OCI-LY1 (cell line): ENCODE measurements at regions not wholly inside any gene's neighbourhood (a gene's known extent, or its start where the extent isn't known, plus 50 kb on each side); places are given as distances from the start of the nearest gene placed in this dataset.

Experiments used
- H2AFZ ChIP-seq: fragments of 200-600 bp; sonication (generic), shearing (Covaris generic); 2 replicates; pipeline ENCODE4 v1.6.0; 2014; ENCODE audit warnings: antibody characterized with exemption, mild to moderate bottlenecking, low read length
- H3F3A ChIP-seq: fragments of 200-600 bp; sonication (generic), shearing (Covaris generic); 2 replicates; pipeline ENCODE4 v1.6.0; 2014; ENCODE audit warnings: mild to moderate bottlenecking, antibody characterized with exemption, low read length, moderate library complexity; ENCODE audit not compliant: insufficient read depth
- H3K27ac ChIP-seq: fragments of 200-600 bp; sonication (generic); 2 replicates; pipeline ENCODE4 v1.5.1; 2014; ENCODE audit warnings: low read length, mixed run types, mild to moderate bottlenecking, low read depth; ENCODE audit not compliant: poor library complexity, severe bottlenecking
- H3K27me3 ChIP-seq: fragments of 200-600 bp; sonication (generic); 2 replicates; pipeline ENCODE4 v1.6.0; 2014; ENCODE audit warnings: antibody characterized with exemption, mild to moderate bottlenecking, low read length, moderate library complexity; ENCODE audit not compliant: insufficient read depth
- H3K36me3 ChIP-seq: fragments of 200-600 bp; sonication (generic); 2 replicates; pipeline ENCODE4 v1.6.1; 2014; ENCODE audit warnings: mild to moderate bottlenecking, antibody characterized with exemption, low read length, moderate library complexity, mixed read lengths; ENCODE audit not compliant: insufficient read depth
- H3K4me1 ChIP-seq: fragments of 200-600 bp; sonication (generic); 2 replicates; pipeline ENCODE4 v1.5.1; 2014; ENCODE audit warnings: mild to moderate bottlenecking, low read length, moderate library complexity; ENCODE audit not compliant: insufficient read depth, severe bottlenecking
- H3K4me2 ChIP-seq: fragments of 200-600 bp; sonication (generic), shearing (Covaris generic); 2 replicates; pipeline ENCODE4 v1.6.1; 2014; ENCODE audit warnings: low read length
- H3K4me3 ChIP-seq: fragments of 200-600 bp; sonication (generic); 2 replicates; pipeline ENCODE4 v1.5.1; 2014; ENCODE audit warnings: low read length, low read depth, mild to moderate bottlenecking, mixed read lengths; ENCODE audit not compliant: poor library complexity, severe bottlenecking
- H3K79me2 ChIP-seq: fragments of 200-600 bp; shearing (Covaris generic); 2 replicates; pipeline ENCODE4 v1.6.1; 2016; ENCODE audit warnings: mixed run types, low read length, mixed read lengths; ENCODE audit not compliant: insufficient read depth
- H3K9ac ChIP-seq: fragments of 200-600 bp; sonication (generic), shearing (Covaris generic); 2 replicates; pipeline ENCODE4 v1.6.1; 2014; ENCODE audit warnings: mild to moderate bottlenecking, low read length, mixed read lengths
- H3K9me2 ChIP-seq: fragments of 200-600 bp; sonication (generic), shearing (Covaris generic); 2 replicates; pipeline ENCODE4 v1.6.1; 2014; ENCODE audit warnings: low read depth, mild to moderate bottlenecking, low read length, mixed read lengths
- H3K9me3 ChIP-seq: fragments of 200-600 bp; shearing (Covaris generic); 2 replicates; pipeline ENCODE4 v1.6.1; 2014; ENCODE audit warnings: low read length, mixed read lengths
- H4K20me1 ChIP-seq: fragments of 200-600 bp; sonication (generic), shearing (Covaris generic); 2 replicates; pipeline ENCODE4 v1.6.0; 2016; ENCODE audit warnings: mild to moderate bottlenecking, low read length; ENCODE audit not compliant: insufficient read depth
- CTCF ChIP-seq: fragments of 200-600 bp; sonication (generic), shearing (Covaris generic); IDR thresholded peaks from 2 replicates; pipeline ENCODE4 v1.5.1; 2017; ENCODE audit warnings: mild to moderate bottlenecking, antibody characterized with exemption, low read length, moderate library complexity, mixed read lengths
- EZH2 ChIP-seq: fragments of 200-600 bp; sonication (generic), shearing (Covaris generic); IDR thresholded peaks from 2 replicates; pipeline ENCODE4 v1.8.0; 2017; ENCODE audit warnings: borderline replicate concordance, mixed run types, mild to moderate bottlenecking, antibody characterized with exemption, low read length, moderate library complexity, mixed read lengths

DNA sequence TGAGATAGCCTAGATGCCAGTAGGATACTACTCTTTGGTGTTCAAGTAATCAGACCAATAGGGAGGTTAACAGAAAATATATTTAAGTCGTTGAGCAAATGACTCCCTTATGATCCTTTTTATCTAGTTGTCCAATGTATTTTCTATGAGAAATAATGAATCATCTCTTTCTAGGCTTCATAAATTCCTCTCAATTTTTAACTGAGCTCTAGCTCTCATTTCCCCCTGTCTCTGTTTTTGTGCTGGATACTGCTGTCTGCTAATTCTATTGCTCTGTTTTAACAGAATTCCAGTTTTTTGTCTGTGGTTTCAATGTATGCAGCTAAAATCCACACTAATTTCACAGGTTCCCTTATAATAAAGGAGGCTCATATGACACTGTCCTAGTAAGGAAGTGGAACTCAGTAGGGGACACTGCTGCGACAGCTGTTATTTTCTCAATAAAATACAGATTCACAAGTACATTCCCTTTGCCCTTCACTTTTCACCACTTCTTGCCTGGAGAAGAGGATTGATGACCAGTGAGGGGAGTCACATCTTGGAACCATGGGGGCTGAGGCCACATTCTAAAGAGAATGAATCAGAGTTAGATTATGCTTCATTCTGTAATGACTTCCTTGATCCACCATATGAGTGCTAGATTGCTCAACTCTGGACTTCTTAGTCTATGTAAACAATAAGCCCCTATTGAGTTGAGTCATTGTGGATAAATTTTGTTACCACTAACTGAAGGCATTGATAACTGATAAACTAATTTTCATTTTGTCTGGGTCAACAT lies 558.7 kb upstream of the KCNMB2 start:
- no peak overlapping the region for H3K4me2 ChIP-seq
- no peak overlapping the region for H3K9ac ChIP-seq
- H3K4me1 ChIP-seq = no peaks in the 10 kb centered on the region
- TF ChIP-seq EZH2 = no peak
- TF ChIP-seq CTCF = no peak
- H3K9me3 ChIP-seq = no peaks in the 10 kb centered on the region
- H3K27me3 ChIP-seq = no peaks in the 10 kb centered on the region
- H3K79me2 ChIP-seq = no peaks in the 10 kb centered on the region
- H4K20me1 ChIP-seq = no peaks in the 10 kb centered on the region
- H3K9me2 ChIP-seq = no peaks in the 10 kb centered on the region
- H2AFZ ChIP-seq = no peak overlapping the region
- H3K27ac ChIP-seq = no peak overlapping the region
- H3K36me3 ChIP-seq = no peaks in the 10 kb centered on the region
- H3K4me3 ChIP-seq = no peak overlapping the region
- no peaks in the 10 kb centered on the region for H3F3A ChIP-seq

DNA sequence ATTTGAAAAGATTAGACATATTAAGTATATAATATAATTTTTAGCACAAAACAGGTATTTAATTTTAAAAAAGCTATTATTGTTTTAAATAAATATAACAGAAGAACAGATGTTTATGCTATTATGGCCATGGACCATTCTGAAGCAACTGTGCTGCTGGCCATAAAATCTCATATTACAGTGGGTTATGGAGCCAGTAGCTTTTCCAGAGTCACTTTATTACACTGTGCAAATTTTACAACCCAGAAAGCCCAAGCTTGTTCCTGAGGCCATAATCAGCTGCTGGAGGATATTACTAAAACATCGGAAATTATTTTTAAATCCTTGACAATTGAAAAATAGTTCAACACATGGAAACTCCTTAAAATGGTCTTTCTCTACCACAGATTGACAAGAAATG lies 557.3 kb upstream of the KCNMB2 start:
- Histone ChIP-seq H3K36me3 (no peaks in the 10 kb centered on the region), H3K4me2 (no peak overlapping the region)
- TF ChIP-seq EZH2 = no peak
- TF ChIP-seq CTCF = no peak

DNA sequence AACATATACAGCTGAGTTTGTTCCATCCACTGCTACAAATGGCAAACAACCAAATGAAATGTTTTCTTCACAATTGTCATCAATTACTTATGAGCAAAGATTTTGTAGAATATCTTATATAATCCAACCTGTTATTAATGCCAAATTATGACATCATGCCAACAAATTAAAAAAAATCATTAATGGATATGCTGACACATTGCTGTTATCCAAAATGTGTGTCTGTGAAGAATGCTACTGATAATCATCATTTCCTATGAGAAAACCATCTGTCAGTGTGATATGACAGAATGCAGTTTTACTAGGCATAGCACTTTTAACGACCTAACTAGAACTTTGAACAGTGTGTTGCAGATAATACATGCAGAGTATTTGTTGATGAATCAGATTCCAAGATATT lies 556.5 kb upstream of the KCNMB2 start:
- H3K27me3 ChIP-seq = no peaks in the 10 kb centered on the region
- no peaks in the 10 kb centered on the region for H4K20me1 ChIP-seq
- no peaks in the 10 kb centered on the region for H3F3A ChIP-seq
- H3K79me2 ChIP-seq = no peaks in the 10 kb centered on the region
- H2AFZ ChIP-seq = no peak overlapping the region
- H3K4me2 ChIP-seq = no peak overlapping the region
- H3K9me3 ChIP-seq = no peaks in the 10 kb centered on the region
- no peaks in the 10 kb centered on the region for H3K4me1 ChIP-seq
- no peaks in the 10 kb centered on the region for H3K9me2 ChIP-seq
- no peak overlapping the region for H3K27ac ChIP-seq
- TF ChIP-seq CTCF (no peak), EZH2 (no peak)
- no peaks in the 10 kb centered on the region for H3K36me3 ChIP-seq
- H3K4me3 ChIP-seq = no peak overlapping the region
- no peak overlapping the region for H3K9ac ChIP-seq

More for the DNA sequence above, 557.3 kb upstream of the KCNMB2 start:
- Histone ChIP-seq H3F3A (no peaks in the 10 kb centered on the region), H3K9me2 (no peaks in the 10 kb centered on the region), H3K27ac (no peak overlapping the region), H3K9me3 (no peaks in the 10 kb centered on the region), H3K4me3 (no peak overlapping the region), H3K4me1 (no peaks in the 10 kb centered on the region), H2AFZ (no peak overlapping the region), H3K9ac (no peak overlapping the region), H3K27me3 (no peaks in the 10 kb centered on the region), H4K20me1 (no peaks in the 10 kb centered on the region), H3K79me2 (no peaks in the 10 kb centered on the region)
